Astrocyte (in vitro differentiated cells and primary cell): ENCODE measurements at regions not wholly inside any gene's neighbourhood (a gene's known extent, or its start where the extent isn't known, plus 50 kb on each side); places are given as distances from the start of the nearest gene placed in this dataset.

ENCODE experiments used
- DNase-seq: peaks from one replicate; pipeline ENCODE4 v3.0.0-alpha.2; 2010; ENCODE audit warnings: low read depth
- FAIRE-seq: peaks from 2 replicates; lab custom pipeline; 2011; peaks lifted over from hg19 to GRCh38; lab: Jason Lieb, UNC
- H2AFZ ChIP-seq: 2 replicates; pipeline ENCODE4 v1.6.0; 2012; ENCODE audit warnings: low read depth, low read length, inconsistent platforms
- H3K27ac ChIP-seq: 2 replicates; pipeline ENCODE4 v1.5.1; 2011; ENCODE audit warnings: low read depth, low read length, inconsistent platforms
- H3K27me3 ChIP-seq: 2 replicates; pipeline ENCODE4 v1.6.0; 2011; ENCODE audit warnings: low read length, inconsistent platforms; ENCODE audit not compliant: insufficient read depth
- H3K36me3 ChIP-seq: 2 replicates; pipeline ENCODE4 v1.5.1; 2011; ENCODE audit warnings: low read length, inconsistent platforms; ENCODE audit not compliant: insufficient read depth
- H3K4me1 ChIP-seq: 2 replicates; pipeline ENCODE4 v1.5.1; 2011; ENCODE audit warnings: low read length, inconsistent platforms; ENCODE audit not compliant: insufficient read depth
- H3K4me2 ChIP-seq: 2 replicates; pipeline ENCODE4 v1.6.0; 2012; ENCODE audit warnings: low read length, inconsistent platforms
- H3K4me3 ChIP-seq: 2 replicates; pipeline ENCODE4 v1.5.1; 2011; ENCODE audit warnings: low read depth, mild to moderate bottlenecking, low read length, inconsistent platforms; ENCODE audit not compliant: insufficient read depth
- H3K79me2 ChIP-seq: 2 replicates; pipeline ENCODE4 v1.6.0; 2012; ENCODE audit warnings: mild to moderate bottlenecking, low read length, inconsistent platforms; ENCODE audit not compliant: insufficient read depth
- H3K9ac ChIP-seq: 2 replicates; pipeline ENCODE4 v1.6.0; 2012; ENCODE audit warnings: mild to moderate bottlenecking, low read length, inconsistent platforms
- H3K9me3 ChIP-seq: 2 replicates; pipeline ENCODE4 v1.5.1; 2012; ENCODE audit warnings: low read depth, mild to moderate bottlenecking, low read length, inconsistent platforms; ENCODE audit not compliant: insufficient read depth
- H4K20me1 ChIP-seq: 2 replicates; pipeline ENCODE4 v1.6.0; 2012; ENCODE audit warnings: low read length, inconsistent platforms; ENCODE audit not compliant: insufficient read depth
- H3K27ac Mint-ChIP-seq: one replicate; pipeline ENCODE4 v1.8.0; 2021; ENCODE audit warnings: mild to moderate bottlenecking, mixed read lengths; ENCODE audit not compliant: unreplicated experiment
- H3K27me3 Mint-ChIP-seq: one replicate; pipeline ENCODE4 v1.8.0; 2021; ENCODE audit warnings: low read depth, mixed read lengths; ENCODE audit not compliant: unreplicated experiment
- H3K36me3 Mint-ChIP-seq: one replicate; pipeline ENCODE4 v1.8.0; 2021; ENCODE audit warnings: low read depth, mixed read lengths; ENCODE audit not compliant: unreplicated experiment
- H3K4me1 Mint-ChIP-seq: one replicate; pipeline ENCODE4 v1.8.0; 2021; ENCODE audit warnings: low read depth, mixed read lengths; ENCODE audit not compliant: unreplicated experiment
- H3K4me3 Mint-ChIP-seq: one replicate; pipeline ENCODE4 v1.8.0; 2021; ENCODE audit warnings: mild to moderate bottlenecking, moderate library complexity, mixed read lengths; ENCODE audit not compliant: unreplicated experiment
- H3K9me3 Mint-ChIP-seq: one replicate; pipeline ENCODE4 v1.8.0; 2021; ENCODE audit warnings: mild to moderate bottlenecking, mixed read lengths; ENCODE audit not compliant: unreplicated experiment
- CTCF ChIP-seq: IDR thresholded peaks from 2 replicates; pipeline ENCODE4 v1.5.1; 2011; ENCODE audit warnings: low read depth, mild to moderate bottlenecking, inconsistent platforms, low read length, moderate library complexity; ENCODE audit not compliant: insufficient read depth
- EZH2 ChIP-seq: IDR thresholded peaks from 2 replicates; pipeline ENCODE4 v1.6.1; 2012; ENCODE audit warnings: mild to moderate bottlenecking, low read length, inconsistent platforms; ENCODE audit not compliant: insufficient read depth

- H3K4me3 Mint-ChIP-seq, result no peak overlapping the region
- TF ChIP-seq EZH2, result no peak
- no peak overlapping the region for H3K4me3 ChIP-seq
- FAIRE-seq, result no peak
- no peaks in the 10 kb centered on the region for H3K36me3 ChIP-seq
- no peaks in the 10 kb centered on the region for H3K36me3 Mint-ChIP-seq
- H3K9me3 ChIP-seq, result no peaks in the 10 kb centered on the region
- no peaks in the 10 kb centered on the region for H3K9me3 Mint-ChIP-seq
- H3K9ac ChIP-seq, result no peak overlapping the region
- no peaks in the 10 kb centered on the region for H3K4me1 ChIP-seq
- H4K20me1 ChIP-seq, result no peaks in the 10 kb centered on the region
- peaks cover 25% of the 10 kb centered on the region for H3K27me3 Mint-ChIP-seq
- no peak overlapping the region for H2AFZ ChIP-seq
- no peak for DNase-seq
- no peak overlapping the region for H3K4me2 ChIP-seq
- H3K4me1 Mint-ChIP-seq, result peaks cover 4% of the 10 kb centered on the region
- no peak overlapping the region for H3K27ac Mint-ChIP-seq
- H3K27me3 ChIP-seq, result peaks cover 2% of the 10 kb centered on the region
- no peak overlapping the region for H3K27ac ChIP-seq
- no peaks in the 10 kb centered on the region for H3K79me2 ChIP-seq
These were observed 65.8 kb upstream of the TUBA3E start for GRCh38 chr2:130264046-130264445.

GRCh38 chr2:130263606-130264005, 65.4 kb upstream of the TUBA3E start:
- no peaks in the 10 kb centered on the region for H4K20me1 ChIP-seq
- H3K4me2 ChIP-seq, result no peak overlapping the region
- FAIRE-seq, result no peak
- no peak overlapping the region for H3K27ac ChIP-seq
- Mint-ChIP-seq H3K9me3 (no peaks in the 10 kb centered on the region), H3K36me3 (no peaks in the 10 kb centered on the region), H3K27me3 (peaks cover 28% of the 10 kb centered on the region), H3K4me1 (peaks cover 4% of the 10 kb centered on the region), H3K4me3 (no peak overlapping the region), H3K27ac (no peak overlapping the region)
- no peaks in the 10 kb centered on the region for H3K9me3 ChIP-seq
- peaks cover 6% of the 10 kb centered on the region for H3K27me3 ChIP-seq
- no peak overlapping the region for H3K4me3 ChIP-seq
- no peak for DNase-seq
- H3K4me1 ChIP-seq, result no peaks in the 10 kb centered on the region
- no peak overlapping the region for H2AFZ ChIP-seq
- no peak overlapping the region for H3K9ac ChIP-seq
- H3K79me2 ChIP-seq, result no peaks in the 10 kb centered on the region
- H3K36me3 ChIP-seq, result no peaks in the 10 kb centered on the region
- no peak for TF ChIP-seq EZH2
- no peak for TF ChIP-seq CTCF

GRCh38 chr2:130261970-130262760, 63.9 kb upstream of the TUBA3E start:
- Histone ChIP-seq H3K27me3 (peaks cover 11% of the 10 kb centered on the region), H3K4me1 (no peaks in the 10 kb centered on the region), H3K4me2 (no peak overlapping the region), H3K4me3 (no peak overlapping the region), H3K79me2 (no peaks in the 10 kb centered on the region), H3K9me3 (no peaks in the 10 kb centered on the region), H2AFZ (no peak overlapping the region), H4K20me1 (no peaks in the 10 kb centered on the region), H3K27ac (no peak overlapping the region), H3K9ac (no peak overlapping the region), H3K36me3 (no peaks in the 10 kb centered on the region)
- no peak for FAIRE-seq
- H3K4me1 Mint-ChIP-seq, result peaks cover 4% of the 10 kb centered on the region
- no peaks in the 10 kb centered on the region for H3K36me3 Mint-ChIP-seq
- H3K27me3 Mint-ChIP-seq, result peaks cover 25% of the 10 kb centered on the region
- H3K9me3 Mint-ChIP-seq, result no peaks in the 10 kb centered on the region
- DNase-seq, result no peak
- H3K4me3 Mint-ChIP-seq, result no peak overlapping the region
- no peak for TF ChIP-seq CTCF
- no peak for TF ChIP-seq EZH2
- no peak overlapping the region for H3K27ac Mint-ChIP-seq
